Loucy (cell line): ENCODE measurements at regions not wholly inside any gene's neighbourhood (a gene's known extent, or its start where the extent isn't known, plus 50 kb on each side); places are given as distances from the start of the nearest gene placed in this dataset.

Experiments used
- H2AFZ ChIP-seq: fragments of 200-600 bp; sonication (generic); 2 replicates; pipeline ENCODE4 v1.6.0; 2016; ENCODE audit warnings: antibody characterized with exemption, mild to moderate bottlenecking, low read length, moderate library complexity
- H3F3A ChIP-seq: fragments of 200-600 bp; 2 replicates; pipeline ENCODE4 v1.6.0; 2016; ENCODE audit warnings: antibody characterized with exemption, low read depth, mild to moderate bottlenecking
- H3K27me3 ChIP-seq: fragments of 200-600 bp; sonication (generic); 2 replicates; pipeline ENCODE4 v1.6.1; 2014; ENCODE audit warnings: low read length, mild to moderate bottlenecking; ENCODE audit not compliant: insufficient read depth, poor library complexity, severe bottlenecking
- H3K36me3 ChIP-seq: fragments of 200-600 bp; sonication (generic); 2 replicates; pipeline ENCODE4 v1.6.1; 2016; ENCODE audit warnings: low read length; ENCODE audit not compliant: insufficient read depth
- H3K4me1 ChIP-seq: fragments of 200-600 bp; sonication (generic); 2 replicates; pipeline ENCODE4 v1.5.1; 2014; ENCODE audit warnings: low read length, mild to moderate bottlenecking; ENCODE audit not compliant: insufficient read depth, poor library complexity, severe bottlenecking
- H3K4me2 ChIP-seq: fragments of 200-600 bp; sonication (generic); 2 replicates; pipeline ENCODE4 v1.6.0; 2014; ENCODE audit warnings: antibody characterized with exemption, low read length, low read depth, mild to moderate bottlenecking; ENCODE audit not compliant: poor library complexity, severe bottlenecking
- H3K4me3 ChIP-seq: fragments of 200-600 bp; sonication (generic); 2 replicates; pipeline ENCODE4 v1.5.1; 2014; ENCODE audit warnings: low read length, mild to moderate bottlenecking, mixed read lengths; ENCODE audit not compliant: poor library complexity, severe bottlenecking
- H3K79me2 ChIP-seq: fragments of 200-600 bp; sonication (generic); 2 replicates; pipeline ENCODE4 v1.6.1; 2014; ENCODE audit warnings: low read length; ENCODE audit not compliant: insufficient read depth
- H3K9ac ChIP-seq: fragments of 200-600 bp; sonication (generic); 2 replicates; pipeline ENCODE4 v1.6.0; 2014; ENCODE audit warnings: mild to moderate bottlenecking, low read depth, low read length, moderate library complexity; ENCODE audit not compliant: poor library complexity, severe bottlenecking
- H3K9me2 ChIP-seq: fragments of 200-600 bp; sonication (generic); replicated peaks from 2 replicates; pipeline ENCODE4 v1.6.1; 2016; ENCODE audit warnings: low read depth, low read length, mixed read lengths
- H3K9me3 ChIP-seq: fragments of 200-600 bp; sonication (generic); 2 replicates; pipeline ENCODE4 v1.6.1; 2014; ENCODE audit warnings: mild to moderate bottlenecking, antibody characterized with exemption, low read length, low read depth; ENCODE audit not compliant: insufficient read depth
- H4K20me1 ChIP-seq: fragments of 200-600 bp; sonication (generic); 2 replicates; pipeline ENCODE4 v1.6.0; 2014; ENCODE audit warnings: antibody characterized with exemption, low read length, mild to moderate bottlenecking; ENCODE audit not compliant: insufficient read depth, poor library complexity, severe bottlenecking
- CTCF ChIP-seq: fragments of 200-600 bp; sonication (generic); conservative IDR thresholded peaks from 2 replicates; pipeline ENCODE4 v1.5.1; 2014; ENCODE audit warnings: mild to moderate bottlenecking, antibody characterized with exemption, low read length
- EZH2phosphoT487 ChIP-seq: fragments of 200-600 bp; IDR thresholded peaks from 2 replicates; pipeline ENCODE4 v1.6.1; 2018; ENCODE audit warnings: antibody characterized with exemption, mild to moderate bottlenecking, moderate library complexity, borderline replicate concordance

- Histone ChIP-seq H3K4me2 (no peak overlapping the region), H3K9ac (no peak overlapping the region), H2AFZ (no peak overlapping the region), H3K9me3 (no peaks in the 10 kb centered on the region), H3F3A (no peaks in the 10 kb centered on the region), H3K27me3 (no peaks in the 10 kb centered on the region), H4K20me1 (no peaks in the 10 kb centered on the region), H3K36me3 (no peaks in the 10 kb centered on the region), H3K4me3 (no peak overlapping the region), H3K9me2 (no peaks in the 10 kb centered on the region), H3K4me1 (no peaks in the 10 kb centered on the region), H3K79me2 (no peaks in the 10 kb centered on the region)
- no peak for TF ChIP-seq CTCF
- TF ChIP-seq EZH2phosphoT487, result no peak
These were observed 106.2 kb upstream of the SLC34A2 start for GRCh38 chr4:25549413-25549812.

DNA sequence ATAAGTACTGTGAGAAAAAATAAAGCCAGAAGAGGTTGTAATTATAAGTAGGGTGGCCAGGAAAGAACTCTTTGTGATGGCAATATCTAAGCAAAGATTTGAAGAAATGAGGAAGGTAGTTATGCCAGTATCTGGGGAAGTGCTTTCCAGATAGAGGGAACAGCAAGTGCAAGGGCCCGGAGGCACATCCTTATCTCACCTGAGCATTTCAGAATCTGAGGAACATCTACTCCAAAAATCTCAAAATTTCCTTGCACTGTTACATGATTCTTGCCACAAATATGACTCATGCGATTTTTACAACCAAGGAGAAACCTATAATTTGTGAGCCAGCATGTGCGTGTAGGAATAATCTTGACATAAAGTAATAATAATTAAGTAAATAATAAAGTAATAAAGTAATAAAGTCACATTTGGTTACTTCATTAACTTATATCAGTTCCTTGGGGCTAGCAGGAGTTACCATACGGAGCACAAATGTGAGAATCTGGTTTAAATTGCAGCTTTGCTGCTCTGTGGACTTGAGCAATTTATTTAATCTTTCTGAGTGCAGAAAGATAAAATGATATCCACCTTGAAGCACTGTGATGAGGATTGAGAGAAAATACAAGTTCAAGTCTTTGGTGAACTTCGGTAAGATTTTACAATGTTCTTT, 105.1 kb upstream of the SLC34A2 start:
- Histone ChIP-seq H3K4me1 (no peaks in the 10 kb centered on the region), H2AFZ (no peak overlapping the region), H3K4me3 (no peak overlapping the region), H3K36me3 (no peaks in the 10 kb centered on the region), H3K9ac (no peak overlapping the region), H3F3A (no peaks in the 10 kb centered on the region), H3K79me2 (no peaks in the 10 kb centered on the region), H3K9me3 (no peaks in the 10 kb centered on the region), H3K9me2 (no peaks in the 10 kb centered on the region), H3K4me2 (no peak overlapping the region), H4K20me1 (no peaks in the 10 kb centered on the region), H3K27me3 (no peaks in the 10 kb centered on the region)
- TF ChIP-seq EZH2phosphoT487 (no peak), CTCF (no peak)

GRCh38 chr4:25551605-25552004, 104.0 kb upstream of the SLC34A2 start:
- Histone ChIP-seq H3F3A (no peaks in the 10 kb centered on the region), H3K4me2 (no peak overlapping the region), H3K27me3 (no peaks in the 10 kb centered on the region), H3K4me1 (no peaks in the 10 kb centered on the region), H4K20me1 (no peaks in the 10 kb centered on the region), H3K4me3 (no peak overlapping the region), H3K36me3 (no peaks in the 10 kb centered on the region), H3K9me3 (no peaks in the 10 kb centered on the region), H3K9me2 (no peaks in the 10 kb centered on the region), H3K9ac (no peak overlapping the region), H3K79me2 (no peaks in the 10 kb centered on the region), H2AFZ (no peak overlapping the region)
- no peak for TF ChIP-seq EZH2phosphoT487
- TF ChIP-seq CTCF, result no peak
